Neuronal stem cell (in vitro differentiated cells): ENCODE measurements at regions not wholly inside any gene's neighbourhood (a gene's known extent, or its start where the extent isn't known, plus 50 kb on each side); places are given as distances from the start of the nearest gene placed in this dataset.
"Not testable (repeated sequence)": the region's sequence is repeated elsewhere in the genome, so short reads cannot be mapped to it uniquely, and the experiment has no call there.

ENCODE experiments used
- DNase-seq: peaks from one replicate; pipeline ENCODE4 v3.0.0-alpha.2; 2013; ENCODE audit warnings: low spot score
- H2AFZ ChIP-seq: one replicate; pipeline ENCODE4 v1.6.1; 2013; ENCODE audit warnings: mild to moderate bottlenecking, low read length, inconsistent platforms
- H2AK5ac ChIP-seq: 2 replicates; pipeline ENCODE4 v1.6.1; 2013; ENCODE audit warnings: low read depth, mild to moderate bottlenecking, inconsistent platforms, low read length, moderate library complexity, mixed read lengths
- H2BK120ac ChIP-seq: 2 replicates; pipeline ENCODE4 v1.6.1; 2013; ENCODE audit warnings: low read depth, mild to moderate bottlenecking, inconsistent platforms, low read length, moderate library complexity, mixed read lengths
- H2BK12ac ChIP-seq: one replicate; pipeline ENCODE4 v1.6.1; 2013; ENCODE audit warnings: low read length, inconsistent platforms
- H2BK15ac ChIP-seq: 2 replicates; pipeline ENCODE4 v1.6.1; 2013; ENCODE audit warnings: mild to moderate bottlenecking, low read length, inconsistent platforms, mixed read lengths
- H2BK5ac ChIP-seq: one replicate; pipeline ENCODE4 v1.6.1; 2013; ENCODE audit warnings: inconsistent platforms, mild to moderate bottlenecking, low read length, moderate library complexity
- H3K14ac ChIP-seq: one replicate; pipeline ENCODE4 v1.6.1; 2013; ENCODE audit warnings: low read length, inconsistent platforms
- H3K18ac ChIP-seq: 2 replicates; pipeline ENCODE4 v1.6.1; 2013; ENCODE audit warnings: low read length, inconsistent platforms
- H3K23ac ChIP-seq: 2 replicates; pipeline ENCODE4 v1.6.1; 2013; ENCODE audit warnings: low read depth, mild to moderate bottlenecking, mixed read lengths, low read length, inconsistent platforms; ENCODE audit not compliant: poor library complexity
- H3K27ac ChIP-seq: replicated peaks from 3 replicates; pipeline ENCODE4 v1.5.1; 2013; ENCODE audit warnings: low read length, inconsistent platforms
- H3K27me3 ChIP-seq, 3 experiments: 2 replicates each; pipeline ENCODE4 v1.6.1; 2013; ENCODE audit warnings: low read length in 3 of 3, mild to moderate bottlenecking in 2 of 3, inconsistent platforms in 1 of 3, low read depth in 1 of 3, mixed read lengths in 1 of 3, moderate library complexity in 1 of 3; ENCODE audit not compliant: control insufficient read depth in 3 of 3, insufficient read depth in 3 of 3
- H3K36me3 ChIP-seq, 2 donors: replicated peaks in 1 of 2; 2 replicates each; pipeline ENCODE4 v1.6.1; 2013; ENCODE audit warnings: low read length in 2 of 2; ENCODE audit not compliant: control insufficient read depth in 2 of 2, insufficient read depth in 2 of 2
- H3K4ac ChIP-seq: 2 replicates; pipeline ENCODE4 v1.6.1; 2013; ENCODE audit warnings: inconsistent platforms, mild to moderate bottlenecking, low read length, moderate library complexity
- H3K4me1 ChIP-seq, 2 donors: 1 replicate in 1 of 2; 2 replicates in 1 of 2; pipeline ENCODE4 v1.6.1; 2013; ENCODE audit warnings: low read length in 2 of 2, low read depth in 1 of 2; ENCODE audit not compliant: control insufficient read depth in 2 of 2, insufficient read depth in 1 of 2
- H3K4me2 ChIP-seq: one replicate; pipeline ENCODE4 v1.6.1; 2013; ENCODE audit warnings: mild to moderate bottlenecking, low read length, inconsistent platforms; ENCODE audit not compliant: insufficient read depth, poor library complexity, severe bottlenecking
- H3K4me3 ChIP-seq, 2 donors: 2 replicates each; pipeline ENCODE4 v1.5.1; 2013; ENCODE audit warnings: low read length in 2 of 2, mild to moderate bottlenecking in 2 of 2, inconsistent platforms in 1 of 2, moderate library complexity in 1 of 2
- H3K79me1 ChIP-seq: one replicate; pipeline ENCODE4 v1.6.1; 2013; ENCODE audit warnings: low read depth, mild to moderate bottlenecking, inconsistent platforms, low read length, moderate library complexity
- H3K9ac ChIP-seq: one replicate; pipeline ENCODE4 v1.6.1; 2013; ENCODE audit warnings: mild to moderate bottlenecking, low read depth, low read length, inconsistent platforms; ENCODE audit not compliant: poor library complexity
- H3K9me3 ChIP-seq, 2 donors: replicated peaks in 1 of 2; 2 replicates each; pipeline versions ENCODE3 to v1.6.1; 2013; ENCODE audit warnings: low read length in 2 of 2, mild to moderate bottlenecking in 2 of 2, inconsistent platforms in 1 of 2, low read depth in 1 of 2, mixed read lengths in 1 of 2, moderate library complexity in 1 of 2; ENCODE audit not compliant: control insufficient read depth in 2 of 2, insufficient read depth in 1 of 2
- H4K8ac ChIP-seq: one replicate; pipeline ENCODE4 v1.6.1; 2013; ENCODE audit warnings: low read depth, mild to moderate bottlenecking, inconsistent platforms, low read length, moderate library complexity
- H4K91ac ChIP-seq: one replicate; pipeline ENCODE4 v1.6.1; 2013; ENCODE audit warnings: low read length, low read depth, mild to moderate bottlenecking, inconsistent platforms; ENCODE audit not compliant: poor library complexity
- WGBS, 2 donors: extraction: QIAGEN DNeasy Blood & Tissue Kit; methylation state at CpG; one replicate each; pipeline ENCODE4 v1.1.7; 2013; ENCODE audit warnings: missing lambda C conversion rate in 2 of 2, mixed read lengths in 1 of 2; ENCODE audit not compliant: insufficient read length in 2 of 2, insufficient replicate concordance in 1 of 2; ENCODE audit errors: extremely low coverage in 2 of 2; 5-methylcytosine and 5-hydroxymethylcytosine counted together

GRCh38 chr4:14358544-14359160, 643.6 kb upstream of the CPEB2 start:
- H3K27ac ChIP-seq, H4K8ac ChIP-seq, H2AFZ ChIP-seq, H2AK5ac ChIP-seq, DNase-seq, H3K4me3 ChIP-seq, H3K79me1 ChIP-seq, H2BK15ac ChIP-seq, H3K14ac ChIP-seq, H3K4me2 ChIP-seq, H4K91ac ChIP-seq, H3K4ac ChIP-seq, H2BK12ac ChIP-seq, H3K36me3 ChIP-seq, H2BK120ac ChIP-seq, H3K27me3 ChIP-seq, H2BK5ac ChIP-seq, H3K18ac ChIP-seq, H3K4me1 ChIP-seq, H3K9me3 ChIP-seq, H3K9ac ChIP-seq, H3K23ac ChIP-seq: not testable (repeated sequence)
- no CpG with 5 or more reads among the region's 34 CpGs for WGBS, 2 donors

- Histone ChIP-seq H3K36me3 (no peaks in the 10 kb centered on the region), H2BK15ac (no peak overlapping the region), H3K79me1 (no peaks in the 10 kb centered on the region), H3K27ac (no peak overlapping the region), H3K4me2 (no peak overlapping the region), H3K14ac (no peak overlapping the region), H3K27me3 (no peaks in the 10 kb centered on the region), H3K4ac (no peak overlapping the region), H4K8ac (no peak overlapping the region), H3K9ac (no peak overlapping the region), H2BK120ac (no peak overlapping the region), H2AK5ac (no peak overlapping the region), H4K91ac (no peak overlapping the region), H2BK5ac (no peak overlapping the region), H3K18ac (no peak overlapping the region), H2AFZ (no peak overlapping the region), H3K23ac (no peak overlapping the region), H2BK12ac (no peak overlapping the region), H3K9me3 (no peaks in the 10 kb centered on the region), H3K4me1 (no peaks in the 10 kb centered on the region), H3K4me3 (no peak overlapping the region)
- WGBS, 2 donors, result no CpG with 5 or more reads among the region's 4 CpGs
- DNase-seq, result no peak
Measured at GRCh38 chr4:14359991-14360390, 642.3 kb upstream of the CPEB2 start.

GRCh38 chr4:14361084-14361483, 641.2 kb upstream of the CPEB2 start:
- Histone ChIP-seq H2BK12ac (no peak overlapping the region), H2AFZ (no peak overlapping the region), H3K79me1 (no peaks in the 10 kb centered on the region), H3K23ac (no peak overlapping the region), H3K9me3 (no peaks in the 10 kb centered on the region), H3K4me3 (no peak overlapping the region), H2AK5ac (no peak overlapping the region), H4K91ac (no peak overlapping the region), H3K27me3 (no peaks in the 10 kb centered on the region), H2BK120ac (no peak overlapping the region), H3K4me2 (no peak overlapping the region), H3K27ac (no peak overlapping the region), H3K4ac (no peak overlapping the region), H4K8ac (no peak overlapping the region), H3K18ac (no peak overlapping the region), H3K4me1 (no peaks in the 10 kb centered on the region), H3K14ac (no peak overlapping the region), H3K9ac (no peak overlapping the region), H2BK5ac (no peak overlapping the region), H2BK15ac (no peak overlapping the region), H3K36me3 (no peaks in the 10 kb centered on the region)
- DNase-seq, result no peak
- no CpG with 5 or more reads among the region's 3 CpGs for WGBS, 2 donors

- H3K36me3 ChIP-seq, result no peaks in the 10 kb centered on the region
- H3K14ac ChIP-seq, result no peak overlapping the region
- no peaks in the 10 kb centered on the region for H3K4me1 ChIP-seq
- H2AK5ac ChIP-seq, result no peak overlapping the region
- no peak overlapping the region for H3K18ac ChIP-seq
- H2BK5ac ChIP-seq, result no peak overlapping the region
- H2BK15ac ChIP-seq, result no peak overlapping the region
- H3K27me3 ChIP-seq, result no peaks in the 10 kb centered on the region
- H4K8ac ChIP-seq, result no peak overlapping the region
- H3K9me3 ChIP-seq, result no peaks in the 10 kb centered on the region
- H3K23ac ChIP-seq, result no peak overlapping the region
- H3K4ac ChIP-seq, result no peak overlapping the region
- DNase-seq, result no peak
- H2BK12ac ChIP-seq, result no peak overlapping the region
- H3K4me2 ChIP-seq, result no peak overlapping the region
- no peak overlapping the region for H4K91ac ChIP-seq
- H2BK120ac ChIP-seq, result no peak overlapping the region
- no peak overlapping the region for H3K27ac ChIP-seq
- H3K9ac ChIP-seq, result no peak overlapping the region
- H2AFZ ChIP-seq, result no peak overlapping the region
- H3K4me3 ChIP-seq, result no peak overlapping the region
- H3K79me1 ChIP-seq, result no peaks in the 10 kb centered on the region
Measured at GRCh38 chr4:14362385-14362784, 639.9 kb upstream of the CPEB2 start.
